AG04450 (cell line): ENCODE measurements at regions not wholly inside any gene's neighbourhood (a gene's known extent, or its start where the extent isn't known, plus 50 kb on each side); places are given as distances from the start of the nearest gene placed in this dataset.

ENCODE experiments used
- CTCF ChIA-PET: fragments of 300-600, 350-600 bp; formaldehyde crosslinking; extraction: SDS; loops from one replicate; lab custom pipeline; 2022; ENCODE audit warnings: antibody characterized with exemption, inconsistent platforms; lab: Charles Lee
- POLR2A ChIA-PET: fragments of 350-600 bp; formaldehyde crosslinking; extraction: SDS; loops from one replicate; lab custom pipeline; 2021; ENCODE audit warnings: antibody characterized with exemption, inconsistent platforms; lab: Yijun Ruan, JAX
- DNase-seq: peaks from one replicate; pipeline ENCODE4 v3.0.0-alpha.2; 2011; ENCODE audit warnings: low read depth, low spot score
- H3K27ac ChIP-seq: one replicate; pipeline ENCODE4 v1.5.1; 2012; ENCODE audit warnings: low read depth, low read length, control low read depth
- H3K27me3 ChIP-seq: one replicate; pipeline ENCODE4 v1.6.0; 2012; ENCODE audit warnings: low read length; ENCODE audit not compliant: control insufficient read depth, insufficient read depth
- H3K4me3 ChIP-seq: 2 replicates; pipeline ENCODE4 v1.5.1; 2011; ENCODE audit warnings: mild to moderate bottlenecking, low read depth, low read length, control low read depth
- H3K9me3 ChIP-seq: 2 replicates; pipeline ENCODE4 v1.5.1; 2012; ENCODE audit warnings: low read length; ENCODE audit not compliant: control insufficient read depth, insufficient read depth
- TF ChIP-seq, protein P1 (sequence below): IDR thresholded peaks from 2 replicates; pipeline ENCODE4 v1.5.1; 2011; ENCODE audit warnings: low read depth, low read length, control low read depth, inconsistent platforms

DNA sequence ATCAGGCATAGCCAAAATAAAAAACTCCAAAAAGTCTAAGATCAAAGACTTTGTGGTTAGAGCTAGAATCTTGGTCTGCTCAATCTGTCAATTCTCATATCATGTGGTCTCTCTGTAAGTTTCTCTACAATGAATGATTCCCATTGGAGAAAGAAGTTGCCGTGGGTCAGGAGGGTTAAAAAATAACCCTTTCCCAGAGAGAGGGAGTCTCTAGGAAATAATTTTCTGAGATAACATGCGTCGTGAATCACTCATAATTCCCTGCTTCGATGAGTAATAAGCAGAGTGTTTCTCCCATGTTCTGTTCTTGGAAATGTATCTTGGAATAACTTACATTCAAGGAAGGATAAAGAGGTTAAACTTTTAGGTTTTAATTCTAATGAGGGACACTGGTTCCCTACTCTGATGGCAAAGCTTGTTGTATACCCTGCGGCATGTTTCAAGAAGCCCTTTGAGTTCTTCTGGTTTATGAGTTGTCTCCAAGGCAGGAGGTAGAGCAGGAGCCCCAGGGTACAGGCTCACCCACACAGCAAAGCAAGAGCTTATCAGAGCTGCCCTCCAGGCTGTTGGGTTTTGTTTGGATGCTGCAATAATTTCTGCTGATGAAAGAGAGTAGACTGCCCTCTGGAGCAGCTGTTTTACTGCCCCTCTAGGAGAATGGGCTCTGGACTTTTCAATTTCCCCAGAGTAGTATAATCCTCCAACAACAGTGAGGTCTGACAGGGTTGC, 599.1 kb downstream of the QKI start:
- Histone ChIP-seq H3K4me3 (no peak overlapping the region), H3K9me3 (peaks cover 22% of the 10 kb centered on the region), H3K27ac (no peak overlapping the region), H3K27me3 (no peaks in the 10 kb centered on the region)
- DNase-seq = no peak
- ChIA-PET POLR2A (no interaction called here), CTCF (no interaction called here)
- TF ChIP-seq, protein P1, sequence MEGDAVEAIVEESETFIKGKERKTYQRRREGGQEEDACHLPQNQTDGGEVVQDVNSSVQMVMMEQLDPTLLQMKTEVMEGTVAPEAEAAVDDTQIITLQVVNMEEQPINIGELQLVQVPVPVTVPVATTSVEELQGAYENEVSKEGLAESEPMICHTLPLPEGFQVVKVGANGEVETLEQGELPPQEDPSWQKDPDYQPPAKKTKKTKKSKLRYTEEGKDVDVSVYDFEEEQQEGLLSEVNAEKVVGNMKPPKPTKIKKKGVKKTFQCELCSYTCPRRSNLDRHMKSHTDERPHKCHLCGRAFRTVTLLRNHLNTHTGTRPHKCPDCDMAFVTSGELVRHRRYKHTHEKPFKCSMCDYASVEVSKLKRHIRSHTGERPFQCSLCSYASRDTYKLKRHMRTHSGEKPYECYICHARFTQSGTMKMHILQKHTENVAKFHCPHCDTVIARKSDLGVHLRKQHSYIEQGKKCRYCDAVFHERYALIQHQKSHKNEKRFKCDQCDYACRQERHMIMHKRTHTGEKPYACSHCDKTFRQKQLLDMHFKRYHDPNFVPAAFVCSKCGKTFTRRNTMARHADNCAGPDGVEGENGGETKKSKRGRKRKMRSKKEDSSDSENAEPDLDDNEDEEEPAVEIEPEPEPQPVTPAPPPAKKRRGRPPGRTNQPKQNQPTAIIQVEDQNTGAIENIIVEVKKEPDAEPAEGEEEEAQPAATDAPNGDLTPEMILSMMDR = no peak

DNA sequence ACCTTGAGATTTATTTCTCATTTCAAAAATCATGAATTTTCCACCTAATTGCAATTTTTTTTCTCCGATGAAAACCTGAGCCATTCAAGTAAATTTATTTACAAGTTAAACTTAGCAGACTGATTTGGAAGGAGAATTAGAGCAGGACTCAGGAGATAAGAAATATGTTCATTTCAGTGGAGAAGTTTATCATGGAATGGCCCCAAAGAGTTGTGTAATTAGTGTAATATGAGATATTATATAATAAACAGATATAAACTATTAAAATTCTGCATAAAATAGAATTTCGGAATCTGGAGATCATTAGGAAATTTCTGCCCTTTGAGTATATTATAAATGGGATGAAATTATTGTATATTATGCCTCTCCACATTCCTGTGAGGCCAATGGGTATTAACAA, 596.8 kb downstream of the QKI start:
- POLR2A ChIA-PET = no interaction called here
- H3K4me3 ChIP-seq = no peak overlapping the region
- H3K27me3 ChIP-seq = no peaks in the 10 kb centered on the region
- DNase-seq = no peak
- CTCF ChIA-PET = no interaction called here
- TF ChIP-seq, protein P1 = no peak
- no peak overlapping the region for H3K27ac ChIP-seq
- peaks cover 14% of the 10 kb centered on the region for H3K9me3 ChIP-seq

DNA sequence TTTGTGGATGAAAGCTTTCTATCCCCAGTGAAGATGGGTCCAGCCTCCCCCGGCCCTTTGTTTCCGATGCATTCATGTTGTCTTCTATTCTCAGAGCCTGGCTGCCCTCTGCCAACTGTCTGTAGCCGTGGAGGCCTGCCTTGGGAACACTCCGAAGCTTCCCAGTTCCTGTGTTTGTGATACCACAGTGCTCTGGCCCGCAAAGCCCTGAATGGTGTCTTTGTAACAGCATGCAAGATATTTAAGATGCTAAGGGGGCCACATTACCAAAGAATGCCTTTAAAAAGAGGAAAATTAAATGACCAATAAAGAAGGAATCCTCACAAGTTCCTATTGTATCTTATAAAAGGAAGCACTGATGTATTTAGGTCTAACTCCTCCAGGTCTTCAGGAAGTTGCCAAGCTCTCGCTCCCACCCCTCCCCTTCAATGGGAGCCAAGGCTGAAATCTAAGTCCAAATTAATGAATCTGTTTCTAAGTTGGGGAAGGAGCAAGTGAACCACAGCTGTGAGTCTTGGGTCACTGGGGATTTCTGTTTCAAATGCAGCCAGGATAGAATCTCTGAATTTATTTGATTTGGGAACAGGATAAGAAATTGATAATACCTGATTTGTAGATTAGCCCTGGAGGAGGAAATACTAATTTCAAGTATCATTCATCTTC, 596.1 kb downstream of the QKI start:
- ChIA-PET POLR2A (no interaction called here), CTCF (no interaction called here)
- DNase-seq = no peak

DNA sequence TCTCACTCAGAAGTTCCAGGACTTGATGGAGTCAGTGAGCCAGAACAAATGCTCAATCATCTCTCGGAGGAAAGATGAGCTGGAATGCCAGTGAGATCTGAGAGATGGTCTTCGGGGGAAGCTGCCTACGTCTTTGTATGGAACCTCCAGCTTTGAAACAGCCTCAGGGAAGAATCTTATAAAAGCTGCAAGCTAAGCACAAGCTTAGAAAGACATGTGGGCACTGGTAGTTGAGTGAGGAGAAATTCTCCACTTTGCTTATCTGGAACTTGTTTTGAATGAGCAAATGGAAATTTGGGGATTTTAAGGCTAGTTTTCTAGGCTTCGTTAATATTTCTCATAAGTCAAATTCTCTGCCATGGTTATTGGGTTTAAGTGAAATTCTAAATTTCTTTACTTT, 594.4 kb downstream of the QKI start:
- no peak overlapping the region for H3K27ac ChIP-seq
- H3K9me3 ChIP-seq = peaks cover 8% of the 10 kb centered on the region
- ChIA-PET CTCF (interaction anchor here (0.9 kb wide), 1 partner anchor 53 kb away, joined by 3 read pairs; no protein-coding TSS in a partner anchor), POLR2A (no interaction called here)
- TF ChIP-seq, protein P1 = no peak
- no peak overlapping the region for H3K4me3 ChIP-seq
- no peaks in the 10 kb centered on the region for H3K27me3 ChIP-seq
- DNase-seq = no peak

More for the DNA sequence above, 596.1 kb downstream of the QKI start:
- H3K9me3 ChIP-seq = peaks cover 10% of the 10 kb centered on the region
- H3K4me3 ChIP-seq = no peak overlapping the region
- H3K27me3 ChIP-seq = no peaks in the 10 kb centered on the region
- TF ChIP-seq, protein P1 = no peak
- H3K27ac ChIP-seq = no peak overlapping the region

DNA sequence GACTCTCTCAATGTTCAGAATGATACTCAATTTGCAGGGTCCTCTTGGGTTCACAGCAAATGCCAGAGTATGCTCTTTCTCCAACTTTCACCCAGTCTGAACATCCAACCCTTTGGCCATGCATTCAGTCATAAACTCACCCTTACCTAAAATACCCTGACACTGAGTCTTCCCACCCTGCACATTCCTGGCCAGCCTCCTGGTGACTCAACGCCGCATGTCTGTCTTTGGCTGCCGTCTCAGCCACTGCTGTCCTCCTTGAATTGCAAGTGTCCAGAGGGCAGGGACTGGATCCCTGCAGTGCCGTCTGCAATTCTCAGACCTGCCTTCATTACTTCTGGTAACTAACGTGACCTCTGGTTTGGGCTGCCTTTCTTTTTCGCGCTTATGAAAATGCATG, 593.4 kb downstream of the QKI start:
- ChIA-PET POLR2A (no interaction called here), CTCF (no interaction called here)
- H3K27me3 ChIP-seq = no peaks in the 10 kb centered on the region
- no peak for DNase-seq
- no peak overlapping the region for H3K27ac ChIP-seq
- H3K9me3 ChIP-seq = peaks cover 11% of the 10 kb centered on the region
- no peak overlapping the region for H3K4me3 ChIP-seq
- TF ChIP-seq, protein P1 = no peak
